Hepatocyte (in vitro differentiated cells): ENCODE measurements at regions not wholly inside any gene's neighbourhood (a gene's known extent, or its start where the extent isn't known, plus 50 kb on each side); places are given as distances from the start of the nearest gene placed in this dataset.

ENCODE experiments used
- DNase-seq: peaks from one replicate; pipeline ENCODE4 v3.0.0-alpha.2; 2016; ENCODE audit warnings: low spot score
- H2AFZ ChIP-seq: fragments of 200-600 bp; sonication (generic); 2 replicates; pipeline ENCODE4 v1.6.0; 2016; ENCODE audit warnings: antibody characterized with exemption, mild to moderate bottlenecking
- H3K27ac ChIP-seq: fragments of 200-600 bp; sonication (generic); 2 replicates; pipeline ENCODE4 v1.5.1; 2016; ENCODE audit warnings: mild to moderate bottlenecking
- H3K27me3 ChIP-seq: fragments of 200-600 bp; sonication (generic); 2 replicates; pipeline ENCODE4 v1.6.1; 2016
- H3K36me3 ChIP-seq: fragments of 200-600 bp; sonication (generic); replicated peaks from 2 replicates; pipeline ENCODE4 v1.5.1; 2016; ENCODE audit warnings: low read depth; ENCODE audit not compliant: insufficient read depth
- H3K4me1 ChIP-seq: fragments of 200-600 bp; sonication (generic); 2 replicates; pipeline ENCODE4 v1.5.1; 2016; ENCODE audit warnings: mild to moderate bottlenecking, moderate library complexity; ENCODE audit not compliant: insufficient read depth
- H3K4me2 ChIP-seq: fragments of 200-600 bp; sonication (generic); 2 replicates; pipeline ENCODE4 v1.6.0; 2016
- H3K4me3 ChIP-seq: fragments of 200-600 bp; sonication (generic); 2 replicates; pipeline ENCODE4 v1.5.1; 2016; ENCODE audit warnings: mild to moderate bottlenecking
- H3K79me2 ChIP-seq: fragments of 200-600 bp; sonication (generic); 2 replicates; pipeline ENCODE4 v1.6.0; 2017; ENCODE audit warnings: mild to moderate bottlenecking
- H3K9me2 ChIP-seq: fragments of 200-600 bp; sonication (generic); replicated peaks from 2 replicates; pipeline ENCODE4 v1.6.0; 2017; ENCODE audit warnings: mild to moderate bottlenecking; ENCODE audit not compliant: insufficient read depth
- H3K9me3 ChIP-seq: fragments of 200-600 bp; sonication (generic); 2 replicates; pipeline ENCODE4 v1.5.1; 2016; ENCODE audit warnings: low read depth, mild to moderate bottlenecking
- H4K20me1 ChIP-seq: fragments of 200-600 bp; sonication (generic); 2 replicates; pipeline ENCODE4 v1.6.0; 2016; ENCODE audit warnings: mild to moderate bottlenecking; ENCODE audit not compliant: insufficient read depth, poor library complexity, severe bottlenecking
- EZH2 ChIP-seq: fragments of 200-600 bp; sonication (generic); IDR thresholded peaks from 2 replicates; pipeline ENCODE4 v1.6.1; 2016; ENCODE audit warnings: antibody characterized with exemption, mild to moderate bottlenecking, borderline replicate concordance
- EZH2phosphoT487 ChIP-seq: fragments of 200-600 bp; sonication (generic); IDR thresholded peaks from one replicate; pipeline ENCODE4 v1.6.1; 2018; ENCODE audit warnings: antibody characterized with exemption, mild to moderate bottlenecking, low read depth, moderate library complexity; ENCODE audit not compliant: unreplicated experiment, severe bottlenecking
- WGBS: methylation state at CpG from one replicate; pipeline ENCODE4 v1.1.6; 2016; ENCODE audit warnings: low lambda C conversion rate; ENCODE audit errors: missing lambda C conversion rate; 5-methylcytosine and 5-hydroxymethylcytosine counted together
- TF ChIP-seq, protein P1 (sequence below): fragments of 200-600 bp; sonication (generic); IDR thresholded peaks from 2 replicates; pipeline ENCODE4 v1.5.1; 2016; ENCODE audit warnings: antibody characterized with exemption, mild to moderate bottlenecking; ENCODE audit not compliant: poor library complexity

DNA sequence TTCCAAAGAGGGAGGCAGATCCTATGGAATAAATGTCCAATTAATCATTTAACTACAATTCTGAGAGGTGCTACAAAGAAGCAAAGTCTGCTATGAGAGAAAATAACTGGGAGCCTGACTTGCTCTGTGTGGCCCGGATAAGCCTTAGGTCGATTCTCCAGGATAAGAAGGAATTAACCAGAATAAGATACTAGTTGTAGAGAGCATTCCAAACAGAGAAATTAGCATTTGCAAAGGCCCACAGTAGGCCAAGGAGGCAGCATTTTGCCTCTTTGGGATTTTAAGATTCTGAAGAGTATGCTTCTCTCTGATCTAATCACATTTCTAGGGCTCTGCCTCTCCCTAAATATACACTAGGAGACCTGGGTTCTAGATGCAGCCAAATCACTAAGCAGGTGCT, 113.7 kb downstream of the SNX19 start:
- Histone ChIP-seq H3K27me3 (no peaks in the 10 kb centered on the region), H3K4me2 (no peak overlapping the region), H3K9me2 (no peaks in the 10 kb centered on the region), H2AFZ (no peak overlapping the region), H3K4me1 (no peaks in the 10 kb centered on the region), H3K36me3 (no peaks in the 10 kb centered on the region), H3K27ac (no peak overlapping the region), H4K20me1 (no peaks in the 10 kb centered on the region), H3K9me3 (no peaks in the 10 kb centered on the region), H3K4me3 (no peak overlapping the region), H3K79me2 (no peaks in the 10 kb centered on the region)
- WGBS = 66% methylated on average over 2 of the region's 2 CpGs
- TF ChIP-seq, protein P1, sequence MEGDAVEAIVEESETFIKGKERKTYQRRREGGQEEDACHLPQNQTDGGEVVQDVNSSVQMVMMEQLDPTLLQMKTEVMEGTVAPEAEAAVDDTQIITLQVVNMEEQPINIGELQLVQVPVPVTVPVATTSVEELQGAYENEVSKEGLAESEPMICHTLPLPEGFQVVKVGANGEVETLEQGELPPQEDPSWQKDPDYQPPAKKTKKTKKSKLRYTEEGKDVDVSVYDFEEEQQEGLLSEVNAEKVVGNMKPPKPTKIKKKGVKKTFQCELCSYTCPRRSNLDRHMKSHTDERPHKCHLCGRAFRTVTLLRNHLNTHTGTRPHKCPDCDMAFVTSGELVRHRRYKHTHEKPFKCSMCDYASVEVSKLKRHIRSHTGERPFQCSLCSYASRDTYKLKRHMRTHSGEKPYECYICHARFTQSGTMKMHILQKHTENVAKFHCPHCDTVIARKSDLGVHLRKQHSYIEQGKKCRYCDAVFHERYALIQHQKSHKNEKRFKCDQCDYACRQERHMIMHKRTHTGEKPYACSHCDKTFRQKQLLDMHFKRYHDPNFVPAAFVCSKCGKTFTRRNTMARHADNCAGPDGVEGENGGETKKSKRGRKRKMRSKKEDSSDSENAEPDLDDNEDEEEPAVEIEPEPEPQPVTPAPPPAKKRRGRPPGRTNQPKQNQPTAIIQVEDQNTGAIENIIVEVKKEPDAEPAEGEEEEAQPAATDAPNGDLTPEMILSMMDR = no peak
- TF ChIP-seq EZH2phosphoT487 = no peak
- TF ChIP-seq EZH2 = no peak
- no peak for DNase-seq

DNA sequence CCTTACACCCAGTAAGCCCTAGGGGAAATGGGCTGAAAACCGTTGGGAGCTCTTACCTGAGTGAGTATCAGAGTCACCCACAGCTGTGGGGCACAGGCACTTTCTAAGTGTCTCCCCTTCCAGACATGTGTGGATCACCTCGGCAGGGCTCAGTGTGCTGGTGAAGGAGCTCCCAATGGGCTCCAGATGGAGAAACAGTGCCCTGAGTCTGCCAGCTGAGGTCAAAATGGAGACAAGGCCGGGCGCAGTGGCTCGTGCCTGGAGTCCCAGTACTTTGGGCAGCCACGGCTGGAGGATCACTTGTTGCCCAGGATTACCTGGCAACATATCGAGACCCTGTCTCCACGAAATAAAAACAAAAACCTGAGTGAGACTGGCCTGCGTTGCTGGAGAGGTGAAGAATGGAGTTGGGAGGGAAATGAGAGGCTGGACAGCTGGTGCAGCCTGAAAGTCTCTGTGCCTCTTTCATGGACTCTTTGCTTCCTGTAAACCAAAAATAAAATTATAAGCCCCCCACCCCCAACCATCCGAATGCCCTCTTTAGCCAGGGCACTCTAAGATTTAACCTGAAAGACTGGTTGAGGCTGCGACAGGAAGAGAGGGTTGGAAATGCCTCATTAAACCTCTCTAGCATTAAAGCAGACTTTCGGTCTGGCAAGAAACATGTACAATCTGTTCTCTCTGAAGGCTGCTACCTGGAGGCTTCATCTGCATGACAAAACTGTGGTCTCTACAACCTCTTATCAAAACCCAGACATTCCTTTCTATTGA, 111.8 kb downstream of the SNX19 start:
- no peak overlapping the region for H3K27ac ChIP-seq
- H3K79me2 ChIP-seq = no peaks in the 10 kb centered on the region
- H3K4me2 ChIP-seq = no peak overlapping the region
- H3K9me3 ChIP-seq = no peaks in the 10 kb centered on the region
- TF ChIP-seq EZH2 = no peak
- no peak for TF ChIP-seq EZH2phosphoT487
- TF ChIP-seq, protein P1 = no peak
- H3K4me3 ChIP-seq = no peak overlapping the region
- no peaks in the 10 kb centered on the region for H4K20me1 ChIP-seq
- no peaks in the 10 kb centered on the region for H3K9me2 ChIP-seq
- no peaks in the 10 kb centered on the region for H3K27me3 ChIP-seq
- 89% methylated on average over 12 of the region's 12 CpGs for WGBS
- no peaks in the 10 kb centered on the region for H3K36me3 ChIP-seq
- no peak overlapping the region for H2AFZ ChIP-seq
- no peaks in the 10 kb centered on the region for H3K4me1 ChIP-seq
- no peak for DNase-seq

DNA sequence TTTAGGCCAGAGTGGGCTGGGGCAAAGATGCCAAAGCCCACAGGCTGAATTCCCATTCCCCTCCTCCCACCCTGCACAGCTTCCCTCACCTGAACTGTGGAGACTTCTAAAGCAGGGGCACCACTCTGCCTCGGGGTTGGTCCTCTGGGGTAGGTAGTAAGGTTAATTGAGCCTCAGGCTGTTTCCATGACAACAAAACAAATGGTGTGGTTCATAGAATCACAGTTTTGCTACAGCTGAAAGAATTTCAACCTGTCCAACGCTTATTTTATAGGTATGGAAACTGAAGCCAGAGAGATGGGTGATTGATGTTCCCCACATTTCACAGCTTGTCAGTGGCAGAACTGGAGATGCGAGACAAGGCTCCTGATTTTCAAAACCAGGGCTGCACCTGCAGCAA, 109.5 kb downstream of the SNX19 start:
- Histone ChIP-seq H3K79me2 (no peaks in the 10 kb centered on the region), H3K27me3 (no peaks in the 10 kb centered on the region), H3K9me2 (no peaks in the 10 kb centered on the region), H3K4me2 (no peak overlapping the region), H3K27ac (no peak overlapping the region), H4K20me1 (no peaks in the 10 kb centered on the region), H2AFZ (no peak overlapping the region), H3K9me3 (no peaks in the 10 kb centered on the region), H3K4me1 (no peaks in the 10 kb centered on the region), H3K36me3 (no peaks in the 10 kb centered on the region), H3K4me3 (no peak overlapping the region)
- 63% methylated on average over 3 of the region's 3 CpGs for WGBS
- no peak for TF ChIP-seq EZH2phosphoT487
- no peak for TF ChIP-seq EZH2
- TF ChIP-seq, protein P1 = no peak
- no peak for DNase-seq
